ENCODE measurements at regions not wholly inside any gene's neighbourhood (a gene's known extent, or its start where the extent isn't known, plus 50 kb on each side); places are given as distances from the start of the nearest gene placed in this dataset.
"Not testable (repeated sequence)": the region's sequence is repeated elsewhere in the genome, so short reads cannot be mapped to it uniquely, and the experiment has no call there.

DNA sequence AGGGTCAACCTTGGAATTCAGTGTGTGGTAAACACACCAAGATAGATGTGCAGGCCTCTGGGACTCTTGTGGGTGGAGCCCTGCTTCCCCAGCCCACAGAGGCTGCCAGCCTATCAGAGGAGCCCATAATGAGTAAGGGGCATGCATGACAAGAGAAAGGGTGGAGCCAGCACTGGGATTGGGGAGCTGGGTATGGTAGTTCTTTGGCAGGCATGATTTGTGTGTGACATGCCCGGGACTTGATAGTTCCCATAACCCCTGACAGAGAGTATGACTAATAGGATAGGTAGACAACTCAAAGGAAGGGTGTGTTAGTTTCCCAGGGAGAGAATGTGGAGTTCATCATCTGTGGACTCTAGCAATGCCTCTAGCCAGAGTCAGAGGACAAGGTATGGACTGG lies 143.0 kb downstream of the EMP1 start:
- peak overlapping the region; percentile 94 for H3K27ac ChIP-seq
- DNase-seq (ENCODE audit: low read depth, low spot score): peak; percentile 100

DNA sequence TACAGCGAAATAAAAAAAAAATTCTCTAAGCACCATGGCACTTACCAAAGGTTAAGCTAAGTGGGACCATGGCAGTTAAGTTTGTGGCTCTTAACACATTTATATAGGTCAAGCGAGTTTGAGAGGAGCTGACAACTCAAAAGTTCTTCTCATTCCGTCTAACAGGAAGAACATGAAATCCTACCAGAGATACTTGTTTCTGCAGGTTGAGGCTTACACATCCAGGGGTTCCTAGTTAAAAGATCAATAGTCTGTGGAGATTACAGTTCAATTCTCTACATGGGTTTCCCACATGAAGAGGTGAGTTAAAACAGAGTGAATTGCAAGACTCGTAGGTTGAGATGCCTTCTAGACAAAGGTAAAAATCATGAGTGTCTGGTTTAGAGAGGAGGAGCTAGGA lies 142.6 kb downstream of the EMP1 start:
- no peak for DNase-seq (ENCODE audit: low read depth, low spot score)
- H3K27ac ChIP-seq: peak overlapping the region; percentile 94

DNA sequence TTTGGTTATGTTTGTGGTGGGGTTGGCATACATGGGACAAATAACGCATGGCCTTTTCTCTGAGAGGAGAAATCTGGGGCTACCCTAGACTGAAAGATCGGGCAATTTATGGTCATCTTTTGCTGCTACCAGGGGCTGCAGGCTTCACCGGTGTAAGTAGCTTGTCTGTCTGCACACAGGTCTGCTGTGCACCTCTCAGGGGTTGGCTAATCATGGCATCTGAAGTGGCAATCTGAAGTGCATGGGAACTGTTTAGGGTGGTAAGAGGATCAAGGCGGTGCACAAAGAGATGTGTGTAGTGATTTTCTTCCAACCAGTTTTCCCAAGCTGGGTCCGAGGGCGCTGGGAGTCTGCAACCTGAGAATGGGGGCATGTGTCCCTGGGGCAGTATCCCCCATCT lies 141.3 kb downstream of the EMP1 start:
- H3K27ac ChIP-seq: no peak overlapping the region
- DNase-seq (ENCODE audit: low read depth, low spot score): no peak

DNA sequence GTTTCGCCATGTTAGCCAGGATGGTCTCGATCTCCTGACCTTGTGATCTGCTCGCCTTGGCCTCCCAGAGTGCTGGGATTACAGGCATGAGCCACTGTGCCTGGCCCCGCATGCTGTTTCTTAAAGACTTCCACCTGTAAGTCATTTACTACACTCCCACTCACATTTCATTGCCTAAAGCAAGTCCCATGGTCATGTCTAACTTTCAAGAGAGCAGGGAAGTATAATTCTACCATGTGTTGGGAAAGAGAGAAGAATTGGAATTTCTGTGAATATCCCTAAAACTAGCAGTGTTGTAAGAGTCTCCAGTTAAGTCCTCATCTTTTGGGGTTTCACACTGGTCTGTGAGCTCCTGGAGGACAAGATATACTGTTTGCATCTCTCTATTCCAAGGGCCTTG lies 139.7 kb downstream of the EMP1 start:
- H3K27ac ChIP-seq: no peak overlapping the region
- DNase-seq (ENCODE audit: low read depth, low spot score): no peak

DNA sequence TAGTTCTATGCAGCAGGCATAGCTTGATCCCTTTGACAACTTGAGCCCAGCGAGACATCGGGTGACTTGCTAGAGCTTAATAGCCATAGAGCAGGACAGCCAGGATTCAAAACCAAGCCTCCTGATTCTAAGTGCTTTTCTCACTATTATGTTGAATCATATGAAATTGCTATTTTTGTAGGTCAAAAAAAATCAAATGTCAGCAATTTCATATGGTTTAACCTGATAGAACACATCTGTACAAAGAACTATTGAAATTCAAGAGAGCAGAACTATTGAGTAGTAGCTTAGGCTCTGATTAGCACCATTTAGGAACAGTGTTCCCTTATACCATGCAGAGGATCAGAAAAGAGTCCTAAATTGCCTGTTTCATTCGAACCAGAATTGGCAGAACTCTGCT lies 132.0 kb downstream of the EMP1 start:
- no peak overlapping the region for H3K27ac ChIP-seq
- no peak for DNase-seq (ENCODE audit: low read depth, low spot score)

DNA sequence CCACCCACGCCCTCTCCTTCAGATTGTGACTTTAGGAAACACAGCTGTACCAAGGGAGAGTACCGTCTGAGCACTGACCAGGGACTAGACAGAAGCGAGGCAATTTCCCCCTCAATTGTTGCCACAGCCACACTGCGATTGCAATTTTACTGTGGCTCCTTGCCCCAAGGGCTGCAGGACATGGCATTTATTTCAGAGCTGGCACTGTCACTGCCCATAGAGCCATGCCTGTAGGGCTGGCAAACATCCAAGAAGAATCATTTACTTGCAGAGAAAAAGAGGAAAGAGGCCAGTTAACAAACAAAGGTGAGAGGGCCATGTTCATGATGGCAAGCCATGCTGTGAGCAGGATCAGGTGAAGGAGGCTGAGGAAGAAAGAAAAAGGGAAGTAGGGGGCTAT lies 129.6 kb downstream of the EMP1 start:
- H3K27ac ChIP-seq: no peak overlapping the region
- no peak for DNase-seq (ENCODE audit: low read depth, low spot score)

DNA sequence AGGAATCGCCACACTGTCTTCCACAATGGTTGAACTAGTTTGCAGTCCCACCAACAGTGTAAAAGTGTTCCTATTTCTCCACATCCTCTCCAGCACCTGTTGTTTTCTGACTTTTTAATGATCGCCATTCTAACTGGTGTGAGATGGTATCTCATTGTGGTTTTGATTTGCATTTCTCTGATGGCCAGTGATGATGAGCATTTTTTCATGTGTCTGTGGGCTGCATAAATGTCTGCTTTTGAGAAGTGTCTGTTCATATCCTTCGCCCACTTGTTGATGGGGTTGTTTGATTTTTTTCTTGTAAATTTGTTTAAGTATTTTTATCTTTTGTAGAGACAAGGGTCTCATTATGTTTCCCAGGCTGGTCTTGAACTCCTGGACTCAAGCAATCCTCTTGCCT lies 128.5 kb downstream of the EMP1 start:
- not testable (repeated sequence) for H3K27ac ChIP-seq

DNA sequence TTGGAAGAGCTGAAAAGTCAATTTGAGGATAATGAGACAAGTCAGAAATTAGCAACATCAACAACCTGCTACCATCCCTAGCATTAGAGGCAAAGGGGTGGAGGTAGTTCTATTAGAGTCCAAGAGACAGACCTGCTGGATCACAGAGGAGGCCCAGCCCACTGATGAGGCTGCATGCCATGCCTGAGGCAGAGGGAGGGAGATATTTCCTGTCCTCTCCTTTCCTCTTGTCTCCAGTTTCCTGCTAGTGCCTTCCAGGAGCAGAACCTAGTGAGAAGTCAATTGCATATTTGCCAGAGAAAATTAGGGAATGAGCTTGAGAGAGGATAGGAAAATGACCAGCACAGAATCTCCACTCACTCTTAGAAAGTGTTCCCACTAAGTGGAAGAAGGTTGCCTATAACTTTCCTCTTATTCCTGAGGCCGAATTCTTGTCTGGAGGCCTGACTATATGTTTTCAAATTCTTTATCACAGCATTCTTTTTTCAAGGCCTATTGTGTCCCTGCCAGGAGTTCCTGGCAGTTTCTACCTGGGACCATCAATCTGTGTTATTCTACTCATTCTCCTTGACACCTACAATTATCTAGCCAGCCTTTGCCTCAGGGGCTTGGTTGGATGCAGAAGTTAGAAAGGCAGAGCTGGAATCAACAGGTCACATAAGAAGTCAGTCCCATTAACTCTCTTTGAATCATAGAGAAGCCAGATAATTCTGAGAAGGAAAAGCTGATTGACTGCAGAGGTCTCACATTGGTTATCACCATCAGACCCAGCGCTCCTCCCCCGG lies 121.9 kb downstream of the EMP1 start:
- no peak for DNase-seq (ENCODE audit: low read depth, low spot score)
- no peak overlapping the region for H3K27ac ChIP-seq

More for the DNA sequence above, 128.5 kb downstream of the EMP1 start:
- DNase-seq (ENCODE audit: low read depth, low spot score): not testable (repeated sequence)

DNA sequence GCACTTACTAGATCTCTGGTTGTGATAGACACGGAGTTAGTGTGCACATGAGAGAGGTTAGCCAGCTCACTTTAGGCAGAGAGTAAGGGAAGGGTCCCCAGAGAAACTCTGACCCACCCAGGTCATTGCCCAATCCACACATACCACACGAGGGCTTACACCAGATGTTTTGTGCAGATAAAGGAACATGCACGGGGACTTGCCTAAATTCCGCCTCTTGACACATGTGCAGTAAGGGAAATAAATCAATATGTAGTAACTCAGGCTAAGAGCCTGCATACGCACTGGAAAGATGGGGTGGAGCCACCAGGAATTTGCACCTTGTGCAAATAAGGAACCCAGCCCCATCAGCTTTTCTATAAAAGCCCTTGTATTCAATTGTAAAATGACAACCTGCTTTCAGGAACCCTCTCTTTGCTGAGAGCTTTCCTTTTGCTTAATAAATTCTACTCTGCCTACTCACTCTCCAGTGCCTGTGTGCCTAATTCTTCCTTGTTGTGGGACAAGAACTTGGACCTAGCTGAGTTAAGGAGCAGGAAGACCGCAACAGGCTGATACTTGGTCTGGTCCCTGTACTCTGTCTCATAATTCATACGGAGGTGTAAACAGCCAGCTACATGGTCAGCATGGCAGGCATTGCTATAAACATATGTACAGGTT lies 120.2 kb downstream of the EMP1 start:
- DNase-seq (ENCODE audit: low read depth, low spot score): no peak
- no peak overlapping the region for H3K27ac ChIP-seq

DNA sequence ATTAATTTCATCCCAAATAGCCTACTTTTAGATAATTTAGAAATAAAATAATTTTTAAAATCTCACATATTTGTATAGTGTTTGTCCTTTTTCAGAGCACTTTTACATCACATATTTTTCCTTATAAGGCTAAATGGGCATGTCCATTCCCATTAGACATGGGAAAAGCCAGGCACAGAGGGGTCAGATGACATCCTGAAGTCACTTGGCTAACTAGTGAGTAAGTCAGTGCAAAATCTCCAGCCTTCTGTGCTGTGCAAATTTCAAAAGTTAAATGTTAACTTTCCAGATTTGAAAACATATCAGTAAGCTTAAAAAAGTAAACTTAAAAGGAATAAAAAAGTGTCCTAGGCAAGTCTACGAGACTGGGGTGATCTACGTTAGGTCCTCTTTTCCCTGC lies 117.4 kb downstream of the EMP1 start:
- DNase-seq (ENCODE audit: low read depth, low spot score): no peak
- no peak overlapping the region for H3K27ac ChIP-seq

DNA sequence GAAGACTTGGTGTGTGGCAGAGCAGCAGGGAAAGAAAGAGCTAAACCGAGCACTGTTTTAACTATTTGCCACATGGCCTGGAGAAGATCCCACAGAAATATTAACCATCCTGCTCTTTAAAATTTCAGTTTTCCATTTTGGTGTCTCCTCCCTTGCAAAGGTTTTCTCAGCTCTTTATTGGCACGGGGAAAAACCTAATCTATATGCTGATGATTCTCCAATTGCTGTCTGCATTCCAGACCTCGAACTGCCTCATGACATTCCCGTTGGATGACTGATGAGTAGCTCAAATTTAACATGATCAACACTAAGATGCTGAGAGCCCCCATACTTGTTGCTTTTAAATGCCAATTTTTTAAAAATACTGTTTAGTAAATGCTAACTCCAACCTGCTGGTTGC lies 115.0 kb downstream of the EMP1 start:
- H3K27ac ChIP-seq: no peak overlapping the region
- no peak for DNase-seq (ENCODE audit: low read depth, low spot score)

DNA sequence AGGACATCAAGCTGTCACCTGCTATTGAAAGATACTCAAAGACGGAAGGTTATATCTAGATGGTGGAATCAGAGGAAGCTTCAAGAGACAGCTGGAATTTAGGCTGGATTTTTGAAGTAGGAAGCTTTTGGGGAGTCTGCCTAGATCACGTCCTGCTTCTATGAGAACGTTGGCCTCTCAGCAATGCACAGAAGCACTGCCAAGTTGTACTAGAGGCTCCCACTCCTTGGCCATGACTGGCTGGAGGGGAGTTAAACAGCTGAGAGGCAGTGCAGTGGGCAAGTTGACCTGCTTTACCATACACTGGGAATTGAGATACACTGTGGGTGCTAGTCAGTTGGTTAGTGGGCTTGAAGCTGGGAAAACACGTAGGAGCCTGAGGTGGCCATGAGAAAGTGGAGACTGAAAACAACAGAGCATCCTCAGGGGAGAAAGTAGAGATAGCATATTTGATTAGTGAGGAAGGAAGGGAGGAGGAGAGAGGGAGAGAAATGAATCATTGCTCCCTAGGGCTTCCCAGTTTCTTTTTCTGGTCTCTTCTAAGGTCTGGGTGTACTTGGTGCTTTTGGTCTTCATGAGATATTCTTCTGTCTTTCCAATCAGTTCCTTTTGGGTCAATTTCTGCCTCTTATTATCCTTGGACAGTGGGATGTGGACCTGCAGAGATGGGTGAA lies 110.8 kb downstream of the EMP1 start:
- H3K27ac ChIP-seq: no peak overlapping the region
- no peak for DNase-seq (ENCODE audit: low read depth, low spot score)

DNA sequence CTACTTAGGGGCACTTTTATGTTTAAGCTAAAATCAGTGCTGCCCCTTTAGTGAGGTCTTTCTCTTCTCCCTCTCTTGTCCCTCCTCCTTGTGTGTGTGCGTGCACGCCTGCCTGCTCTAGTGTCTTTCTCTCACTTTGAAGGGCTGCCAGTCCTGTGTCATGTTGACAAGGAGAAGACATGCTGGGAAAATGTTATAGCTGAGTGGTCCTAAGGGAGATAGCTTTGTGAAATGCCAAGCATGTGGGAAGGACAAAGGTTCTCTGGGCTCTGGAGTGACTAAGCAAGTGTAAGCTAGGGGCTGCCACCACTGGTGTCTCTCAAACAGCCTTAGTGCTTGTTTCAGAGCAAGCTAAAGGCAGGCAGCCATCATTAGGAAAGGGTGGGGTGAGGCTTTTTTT lies 108.4 kb downstream of the EMP1 start:
- no peak for DNase-seq (ENCODE audit: low read depth, low spot score)
- H3K27ac ChIP-seq: no peak overlapping the region

DNA sequence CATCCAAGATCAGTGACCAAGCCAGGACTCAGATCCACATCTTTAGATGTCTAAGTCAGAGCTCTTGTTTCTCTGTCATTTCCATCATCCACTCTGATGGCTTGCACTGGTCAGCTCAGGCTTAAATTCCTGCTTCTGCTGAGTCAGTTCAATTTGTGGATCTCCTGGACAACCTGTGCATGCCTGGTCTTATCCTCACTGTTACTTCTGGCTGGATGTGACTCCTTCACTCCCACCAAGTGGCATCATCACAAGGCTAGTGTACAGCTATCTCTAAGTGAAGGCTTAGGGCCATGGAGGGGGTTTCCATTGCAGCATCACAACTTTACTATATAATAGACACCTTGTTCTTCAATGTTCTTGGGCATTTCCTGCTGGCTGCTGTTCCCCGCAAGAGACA lies 102.9 kb downstream of the EMP1 start:
- DNase-seq (ENCODE audit: low read depth, low spot score): no peak
- no peak overlapping the region for H3K27ac ChIP-seq

DNA sequence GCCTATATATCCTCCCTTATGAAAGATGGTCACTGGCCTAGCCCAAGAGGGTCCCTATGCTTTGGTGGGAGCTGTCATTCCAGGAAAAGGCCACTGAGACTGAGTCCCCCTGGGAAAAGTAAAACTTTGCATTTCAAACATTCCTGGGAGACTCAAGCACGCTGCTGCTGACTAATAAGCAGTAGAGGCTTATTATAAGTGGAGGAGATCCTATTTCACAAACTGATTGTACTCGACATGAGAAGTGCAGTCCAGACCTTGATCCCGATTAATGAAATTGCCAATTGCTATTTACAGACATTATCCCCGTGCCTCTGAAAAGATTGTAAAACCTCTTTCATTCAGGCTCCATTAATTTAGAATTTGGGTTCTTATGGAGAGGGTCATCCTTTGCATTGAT lies 96.6 kb downstream of the EMP1 start:
- H3K27ac ChIP-seq: no peak overlapping the region
- DNase-seq (ENCODE audit: low read depth, low spot score): no peak

DNA sequence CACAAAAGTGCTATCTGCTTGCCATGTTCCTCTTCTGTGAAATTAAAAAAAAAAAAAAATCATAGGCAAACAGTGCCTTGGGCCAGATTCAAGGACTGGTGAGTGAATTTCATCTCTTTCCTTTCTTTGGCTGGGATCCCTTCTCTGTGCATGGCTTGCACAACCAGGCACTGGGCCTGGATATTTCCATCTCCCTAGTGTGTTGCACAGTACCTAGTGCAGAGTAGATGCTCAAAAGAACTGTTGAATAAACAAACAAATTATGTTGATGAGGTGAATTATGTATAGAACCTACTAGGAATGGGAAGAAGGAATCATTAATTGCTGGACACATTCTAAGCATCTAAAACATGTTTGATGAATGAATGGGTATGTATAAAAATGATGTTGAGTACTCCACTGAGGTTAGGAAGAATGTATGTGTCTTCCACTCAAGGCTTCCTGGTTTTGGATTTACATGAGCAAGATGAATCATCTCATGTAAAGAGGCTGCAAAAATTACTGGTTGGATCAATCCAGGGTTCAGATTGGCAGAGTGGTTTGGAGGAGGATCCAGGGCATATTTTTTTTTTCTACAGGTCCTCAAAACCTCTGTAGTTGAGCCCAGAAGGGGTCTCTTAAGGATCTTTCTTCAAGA lies 93.2 kb downstream of the EMP1 start:
- H3K27ac ChIP-seq: no peak overlapping the region
- DNase-seq (ENCODE audit: low read depth, low spot score): no peak

DNA sequence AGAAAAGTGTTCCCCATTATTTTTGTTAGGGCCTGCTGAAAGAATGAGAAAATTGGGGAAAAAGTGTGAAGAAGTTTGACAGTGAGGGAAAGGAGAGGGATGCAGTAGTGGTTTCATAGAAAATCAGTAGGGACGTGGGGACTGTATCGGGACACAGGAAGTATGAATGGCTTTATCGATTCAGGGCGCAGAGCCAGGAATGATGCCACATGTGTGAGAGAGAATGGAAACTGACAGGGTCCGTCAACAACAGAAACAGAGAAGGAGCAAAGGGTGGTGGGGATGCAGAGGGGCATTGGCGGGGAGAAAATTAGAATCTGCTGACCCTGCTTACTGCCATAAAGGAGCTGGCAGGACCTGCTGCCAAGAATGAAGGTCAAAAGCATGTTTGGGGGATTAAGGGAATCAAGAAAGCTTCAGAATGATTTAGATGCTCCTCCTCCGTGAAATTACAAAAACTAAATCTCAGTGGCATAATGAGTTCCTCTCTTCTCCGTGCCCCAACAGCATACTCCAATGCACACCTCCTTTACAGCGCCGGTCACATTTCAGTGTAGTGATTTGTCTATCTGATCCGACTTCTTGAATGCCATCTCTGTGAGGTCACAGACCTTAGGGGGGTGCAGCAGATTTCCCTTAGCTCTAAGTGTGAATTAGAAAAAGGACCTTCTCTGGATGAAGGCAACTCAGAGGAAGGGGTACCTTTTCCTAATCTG lies 92.6 kb downstream of the EMP1 start:
- no peak for DNase-seq (ENCODE audit: low read depth, low spot score)
- no peak overlapping the region for H3K27ac ChIP-seq

DNA sequence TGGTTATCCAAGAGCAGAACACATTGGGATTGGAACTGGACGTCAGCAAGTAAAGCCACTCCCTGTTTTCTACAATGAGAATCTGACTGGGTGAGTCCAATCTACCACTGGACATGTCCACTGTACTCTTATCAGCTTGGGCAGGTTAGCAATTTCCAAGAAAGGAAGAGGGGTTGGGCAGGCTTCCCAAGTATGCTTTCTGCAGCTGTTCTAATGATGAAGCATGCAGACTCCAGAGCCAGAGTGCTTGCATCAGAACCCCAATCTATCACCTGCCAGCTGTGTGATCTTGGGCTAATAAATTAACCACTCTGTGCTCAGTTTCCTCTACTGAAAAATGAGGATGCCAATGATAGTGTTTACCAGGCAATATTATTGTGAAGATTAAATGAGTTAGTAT lies 92.0 kb downstream of the EMP1 start:
- no peak for DNase-seq (ENCODE audit: low read depth, low spot score)

DNA sequence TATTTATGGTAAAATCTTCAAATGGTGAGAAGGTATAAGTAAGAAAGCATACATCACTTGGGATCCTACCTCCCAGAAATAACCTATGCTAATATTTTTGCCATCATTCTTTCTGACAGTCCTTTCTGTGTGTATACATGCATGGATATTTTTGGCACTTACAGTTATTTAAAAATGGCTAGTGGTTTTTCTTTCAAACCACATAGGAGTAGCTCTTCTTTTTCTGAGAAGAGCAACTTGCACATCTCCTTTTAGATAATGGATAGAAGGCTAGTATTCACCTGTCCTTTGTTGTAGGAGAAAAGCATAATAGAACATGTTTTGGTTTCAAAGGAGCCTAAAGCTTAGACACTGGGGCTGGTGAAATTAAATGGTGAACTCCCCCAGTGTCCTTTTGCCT lies 87.3 kb downstream of the EMP1 start:
- no peak overlapping the region for H3K27ac ChIP-seq
- no peak for DNase-seq (ENCODE audit: low read depth, low spot score)

More for the DNA sequence above, 92.0 kb downstream of the EMP1 start:
- H3K27ac ChIP-seq: no peak overlapping the region

DNA sequence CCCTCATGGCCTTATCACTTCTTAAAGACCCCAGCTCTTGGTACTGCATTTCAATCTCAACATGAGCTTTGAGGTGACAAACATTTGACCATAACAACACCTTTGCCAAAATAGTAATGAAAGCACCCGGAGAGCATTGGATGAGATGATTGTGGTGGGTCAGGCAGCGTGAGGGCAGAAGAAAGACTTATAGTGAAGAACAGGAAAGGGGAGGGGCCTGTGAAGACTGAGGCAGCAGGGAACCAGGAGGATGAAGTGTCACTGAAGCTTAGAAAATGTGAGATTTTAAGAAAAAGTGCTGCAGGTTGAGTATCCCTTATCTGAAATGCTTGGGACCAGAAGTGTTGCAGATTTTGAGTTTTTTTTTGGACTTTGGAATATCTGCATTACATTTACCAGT lies 86.3 kb downstream of the EMP1 start:
- DNase-seq (ENCODE audit: low read depth, low spot score): no peak
- H3K27ac ChIP-seq: no peak overlapping the region

All from epithelial cell of prostate (primary cell).